ENCODE measurements at regions not wholly inside any gene's neighbourhood (a gene's known extent, or its start where the extent isn't known, plus 50 kb on each side); places are given as distances from the start of the nearest gene placed in this dataset.

GRCh38 chr4:114366368-114366767, 232.2 kb upstream of the UGT8 start:
- H3K4me1 Mint-ChIP-seq, result no peaks in the 10 kb centered on the region
- H3K36me3 Mint-ChIP-seq (ENCODE audit: low read depth), result no peaks in the 10 kb centered on the region
- H3K27me3 Mint-ChIP-seq, result no peaks in the 10 kb centered on the region
- H3K9me3 Mint-ChIP-seq, result no peaks in the 10 kb centered on the region
- intact Hi-C loops (cut with micrococcal nuclease), result no loop called here
- H3K4me3 Mint-ChIP-seq, result no peak overlapping the region
- no peak for DNase-seq
- no peak overlapping the region for H3K27ac Mint-ChIP-seq

- intact Hi-C loops (cut with micrococcal nuclease), result no loop called here
- no peak for DNase-seq
- no peak overlapping the region for H3K4me3 Mint-ChIP-seq
- H3K27ac Mint-ChIP-seq, result no peak overlapping the region
- H3K27me3 Mint-ChIP-seq, result no peaks in the 10 kb centered on the region
- H3K4me1 Mint-ChIP-seq, result no peaks in the 10 kb centered on the region
- H3K36me3 Mint-ChIP-seq (ENCODE audit: low read depth), result no peaks in the 10 kb centered on the region
- H3K9me3 Mint-ChIP-seq, result no peaks in the 10 kb centered on the region
Measured at GRCh38 chr4:114368751-114369150, 229.9 kb upstream of the UGT8 start.

- H3K4me1 Mint-ChIP-seq, result no peaks in the 10 kb centered on the region
- intact Hi-C loops (cut with micrococcal nuclease), result no loop called here
- DNase-seq, result no peak
- H3K4me3 Mint-ChIP-seq, result no peak overlapping the region
- peaks cover 1% of the 10 kb centered on the region for H3K27me3 Mint-ChIP-seq
- H3K27ac Mint-ChIP-seq, result no peak overlapping the region
- no peaks in the 10 kb centered on the region for H3K36me3 Mint-ChIP-seq (ENCODE audit: low read depth)
- H3K9me3 Mint-ChIP-seq, result no peaks in the 10 kb centered on the region
Measured at GRCh38 chr4:114373508-114373907, 225.1 kb upstream of the UGT8 start.

GRCh38 chr4:114378305-114378903, 220.2 kb upstream of the UGT8 start:
- peaks cover 1% of the 10 kb centered on the region for H3K27me3 Mint-ChIP-seq
- DNase-seq, result no peak
- H3K36me3 Mint-ChIP-seq (ENCODE audit: low read depth), result no peaks in the 10 kb centered on the region
- intact Hi-C loops (cut with micrococcal nuclease), result no loop called here
- H3K27ac Mint-ChIP-seq, result no peak overlapping the region
- H3K4me3 Mint-ChIP-seq, result no peak overlapping the region
- H3K9me3 Mint-ChIP-seq, result no peaks in the 10 kb centered on the region
- no peaks in the 10 kb centered on the region for H3K4me1 Mint-ChIP-seq

- DNase-seq, result no peak
- Mint-ChIP-seq H3K27ac (no peak overlapping the region), H3K4me3 (no peak overlapping the region), H3K27me3 (no peaks in the 10 kb centered on the region), H3K9me3 (no peaks in the 10 kb centered on the region), H3K4me1 (no peaks in the 10 kb centered on the region), H3K36me3 (ENCODE audit: low read depth) (no peaks in the 10 kb centered on the region)
- intact Hi-C loops (cut with micrococcal nuclease), result loop anchor here (10.0 kb wide), 1 partner anchor 988 kb away; no protein-coding TSS in a partner anchor
Measured at GRCh38 chr4:114383067-114383466, 215.5 kb upstream of the UGT8 start.

GRCh38 chr4:114383721-114384120, 214.9 kb upstream of the UGT8 start:
- H3K27me3 Mint-ChIP-seq, result no peaks in the 10 kb centered on the region
- no peaks in the 10 kb centered on the region for H3K4me1 Mint-ChIP-seq
- DNase-seq, result no peak
- intact Hi-C loops (cut with micrococcal nuclease), result loop anchor here (10.0 kb wide), 1 partner anchor 989 kb away; no protein-coding TSS in a partner anchor
- H3K9me3 Mint-ChIP-seq, result no peaks in the 10 kb centered on the region
- no peak overlapping the region for H3K4me3 Mint-ChIP-seq
- H3K36me3 Mint-ChIP-seq (ENCODE audit: low read depth), result no peaks in the 10 kb centered on the region
- H3K27ac Mint-ChIP-seq, result no peak overlapping the region

- intact Hi-C loops (cut with micrococcal nuclease), result loop anchor here (10.0 kb wide), 1 partner anchor 990 kb away; no protein-coding TSS in a partner anchor
- no peak overlapping the region for H3K4me3 Mint-ChIP-seq
- DNase-seq, result no peak
- H3K27me3 Mint-ChIP-seq, result no peaks in the 10 kb centered on the region
- H3K4me1 Mint-ChIP-seq, result no peaks in the 10 kb centered on the region
- no peaks in the 10 kb centered on the region for H3K9me3 Mint-ChIP-seq
- H3K36me3 Mint-ChIP-seq (ENCODE audit: low read depth), result no peaks in the 10 kb centered on the region
- H3K27ac Mint-ChIP-seq, result no peak overlapping the region
Measured at GRCh38 chr4:114384629-114385028, 214.0 kb upstream of the UGT8 start.

- no peaks in the 10 kb centered on the region for H3K4me1 Mint-ChIP-seq
- H3K36me3 Mint-ChIP-seq (ENCODE audit: low read depth), result no peaks in the 10 kb centered on the region
- DNase-seq, result no peak
- no peaks in the 10 kb centered on the region for H3K9me3 Mint-ChIP-seq
- H3K27me3 Mint-ChIP-seq, result no peaks in the 10 kb centered on the region
- H3K4me3 Mint-ChIP-seq, result no peak overlapping the region
- no peak overlapping the region for H3K27ac Mint-ChIP-seq
- intact Hi-C loops (cut with micrococcal nuclease), result loop anchor here (10.0 kb wide), 1 partner anchor 991 kb away; no protein-coding TSS in a partner anchor
Measured at GRCh38 chr4:114385195-114385985, 213.2 kb upstream of the UGT8 start.

GRCh38 chr4:114386637-114387233, 211.9 kb upstream of the UGT8 start:
- no peak for DNase-seq
- intact Hi-C loops (cut with micrococcal nuclease), result loop anchor here (1.0 to 10.0 kb wide), 3 partner anchors 273 to 992 kb away; no protein-coding TSS in a partner anchor

GRCh38 chr4:114389070-114389685, 209.4 kb upstream of the UGT8 start:
- no peaks in the 10 kb centered on the region for H3K9me3 Mint-ChIP-seq
- no peak overlapping the region for H3K27ac Mint-ChIP-seq
- intact Hi-C loops (cut with micrococcal nuclease), result loop anchor here (10.0 kb wide), 1 partner anchor 994 kb away; no protein-coding TSS in a partner anchor
- no peaks in the 10 kb centered on the region for H3K4me1 Mint-ChIP-seq
- no peaks in the 10 kb centered on the region for H3K27me3 Mint-ChIP-seq
- no peak overlapping the region for H3K4me3 Mint-ChIP-seq
- no peaks in the 10 kb centered on the region for H3K36me3 Mint-ChIP-seq (ENCODE audit: low read depth)
- DNase-seq, result no peak

More at GRCh38 chr4:114386637-114387233, 211.9 kb upstream of the UGT8 start:
- Mint-ChIP-seq H3K27me3 (no peaks in the 10 kb centered on the region), H3K36me3 (ENCODE audit: low read depth) (no peaks in the 10 kb centered on the region), H3K4me1 (no peaks in the 10 kb centered on the region), H3K4me3 (no peak overlapping the region), H3K9me3 (no peaks in the 10 kb centered on the region), H3K27ac (no peak overlapping the region)

- intact Hi-C loops (cut with micrococcal nuclease), result no loop called here
Measured at GRCh38 chr4:114393295-114394038, 205.1 kb upstream of the UGT8 start.

GRCh38 chr4:114396808-114397207, 201.8 kb upstream of the UGT8 start:
- H3K9me3 Mint-ChIP-seq, result no peaks in the 10 kb centered on the region
- intact Hi-C loops (cut with micrococcal nuclease), result no loop called here
- H3K27ac Mint-ChIP-seq, result no peak overlapping the region
- H3K4me1 Mint-ChIP-seq, result no peaks in the 10 kb centered on the region
- H3K4me3 Mint-ChIP-seq, result no peak overlapping the region
- H3K27me3 Mint-ChIP-seq, result no peaks in the 10 kb centered on the region
- no peak for DNase-seq
- H3K36me3 Mint-ChIP-seq (ENCODE audit: low read depth), result no peaks in the 10 kb centered on the region

More at GRCh38 chr4:114393295-114394038, 205.1 kb upstream of the UGT8 start:
- no peak overlapping the region for H3K27ac Mint-ChIP-seq
- H3K4me3 Mint-ChIP-seq, result no peak overlapping the region
- no peaks in the 10 kb centered on the region for H3K9me3 Mint-ChIP-seq
- DNase-seq, result no peak
- no peaks in the 10 kb centered on the region for H3K36me3 Mint-ChIP-seq (ENCODE audit: low read depth)
- H3K4me1 Mint-ChIP-seq, result no peaks in the 10 kb centered on the region
- no peaks in the 10 kb centered on the region for H3K27me3 Mint-ChIP-seq

GRCh38 chr4:114398410-114398809, 200.2 kb upstream of the UGT8 start:
- H3K4me3 Mint-ChIP-seq, result no peak overlapping the region
- H3K27ac Mint-ChIP-seq, result no peak overlapping the region
- no peak for DNase-seq
- no peaks in the 10 kb centered on the region for H3K9me3 Mint-ChIP-seq
- H3K27me3 Mint-ChIP-seq, result no peaks in the 10 kb centered on the region
- H3K4me1 Mint-ChIP-seq, result no peaks in the 10 kb centered on the region
- no peaks in the 10 kb centered on the region for H3K36me3 Mint-ChIP-seq (ENCODE audit: low read depth)
- intact Hi-C loops (cut with micrococcal nuclease), result no loop called here
